GM10248 (cell line): ENCODE measurements at regions not wholly inside any gene's neighbourhood (a gene's known extent, or its start where the extent isn't known, plus 50 kb on each side); places are given as distances from the start of the nearest gene placed in this dataset.

ENCODE experiments used
- CTCF ChIA-PET: fragments of 300-600 bp; sonication (Branson Sonifier 250); formaldehyde crosslinking; extraction: SDS; loops from one replicate; lab custom pipeline; 2021; ENCODE audit warnings: antibody characterized with exemption; lab: Yijun Ruan, JAX
- POLR2A ChIA-PET: fragments of 350-650 bp; sonication (Branson Sonifier 250); formaldehyde crosslinking; extraction: SDS; loops from one replicate; lab custom pipeline; 2020; ENCODE audit warnings: antibody characterized with exemption; lab: Yijun Ruan, JAX
- DNase-seq: peaks from one replicate; pipeline ENCODE4 v3.0.0; 2012; ENCODE audit errors: extremely low spot score
- CTCF ChIP-seq: IDR thresholded peaks from 2 replicates; pipeline ENCODE4 v1.5.1; 2012; ENCODE audit warnings: mild to moderate bottlenecking, low read depth; ENCODE audit errors: extremely low read depth, missing control alignments, control extremely low read depth

- TF ChIP-seq CTCF: no peak
- DNase-seq: no peak
- ChIA-PET POLR2A (no interaction called here), CTCF (no interaction called here)
Observed at GRCh38 chr18:49667462-49667861, 105.6 kb downstream of the LIPG start.

GRCh38 chr18:49666045-49666775 lies 104.4 kb downstream of the LIPG start:
- ChIA-PET POLR2A (no interaction called here), CTCF (no interaction called here)
- no peak for TF ChIP-seq CTCF
- no peak for DNase-seq

- CTCF ChIA-PET: no interaction called here
- POLR2A ChIA-PET: no interaction called here
- DNase-seq: no peak
Observed at GRCh38 chr18:49663899-49664890, 102.3 kb downstream of the LIPG start.

GRCh38 chr18:49662506-49662905 lies 100.6 kb downstream of the LIPG start:
- no peak for DNase-seq
- ChIA-PET CTCF (no interaction called here), POLR2A (no interaction called here)
- no peak for TF ChIP-seq CTCF

More at GRCh38 chr18:49663899-49664890, 102.3 kb downstream of the LIPG start:
- TF ChIP-seq CTCF: no peak

- ChIA-PET POLR2A (no interaction called here), CTCF (no interaction called here)
- no peak for DNase-seq
- no peak for TF ChIP-seq CTCF
Observed at GRCh38 chr18:49658823-49659404, 97.1 kb downstream of the LIPG start.

GRCh38 chr18:49656073-49656692 lies 94.3 kb downstream of the LIPG start:
- no peak for DNase-seq
- CTCF ChIA-PET: no interaction called here
- TF ChIP-seq CTCF: no peak
- POLR2A ChIA-PET: no interaction called here
